K562 (cell line): ENCODE measurements at regions not wholly inside any gene's neighbourhood (a gene's known extent, or its start where the extent isn't known, plus 50 kb on each side); places are given as distances from the start of the nearest gene placed in this dataset.

ENCODE experiments used
- BCL6 ChIP-seq: fragments of 250-450 bp; sonication (Bioruptor Pico); IDR thresholded peaks from 2 replicates; pipeline ENCODE4 v1.4.0; 2020
- CBX1 ChIP-seq: sonication (generic); IDR thresholded peaks from 2 replicates; pipeline ENCODE4 v1.6.1; 2016; ENCODE audit warnings: antibody characterized with exemption, low read depth, mild to moderate bottlenecking
- EP300 ChIP-seq: IDR thresholded peaks from 2 replicates; pipeline ENCODE4 v1.6.1; 2012; ENCODE audit warnings: low read length, improper control_type of control experiment
- FOS ChIP-seq: IDR thresholded peaks from 3 replicates; pipeline ENCODE4 v1.6.1; 2011; ENCODE audit not compliant: insufficient read length; ENCODE audit errors: extremely low read depth
- HCFC1 ChIP-seq: IDR thresholded peaks from 2 replicates; pipeline ENCODE4 v1.6.1; 2012; ENCODE audit warnings: low read depth, low read length, improper control_type of control experiment
- KDM2B ChIP-seq: fragments of 250-450 bp; sonication (Bioruptor Pico); IDR thresholded peaks from 2 replicates; pipeline ENCODE4 v1.8.0; 2021; ENCODE audit warnings: mild to moderate bottlenecking, moderate library complexity
- RCOR1 ChIP-seq, 2 experiments: IDR thresholded peaks; 2 replicates each; pipeline ENCODE4 v1.6.1; 2012; ENCODE audit warnings: low read depth in 2 of 2, low read length in 2 of 2, borderline replicate concordance in 1 of 2, improper control_type of control experiment in 1 of 2
- TEAD4 ChIP-seq, 2 experiments: sonication (generic) in 1 of 2; formaldehyde crosslinking in 1 of 2; IDR thresholded peaks; 2 replicates each; pipeline versions ENCODE4 v1.6.1 to v1.8.0; 2012 to 2022; ENCODE audit warnings: borderline replicate concordance in 1 of 2, inconsistent platforms in 1 of 2, low read length in 1 of 2, mild to moderate bottlenecking in 1 of 2, missing genetic modification reagents in 1 of 2
- USF1 ChIP-seq: sonication (generic); formaldehyde crosslinking; IDR thresholded peaks from 2 replicates; pipeline ENCODE4 v1.9.0; 2022; ENCODE audit warnings: mild to moderate bottlenecking, missing genetic modification reagents
- TF ChIP-seq, protein P1 (sequence below), 3 experiments: IDR thresholded peaks in 2 of 3; conservative IDR thresholded peaks in 1 of 3; 2 replicates each; pipeline ENCODE4 v1.5.1; 2011 to 2012; ENCODE audit warnings: low read length in 3 of 3, mild to moderate bottlenecking in 3 of 3, control low read depth in 2 of 3, improper control_type of control experiment in 1 of 3, inconsistent platforms in 1 of 3, low read depth in 1 of 3, mixed read lengths in 1 of 3, moderate library complexity in 1 of 3; ENCODE audit not compliant: insufficient read depth in 2 of 3

DNA sequence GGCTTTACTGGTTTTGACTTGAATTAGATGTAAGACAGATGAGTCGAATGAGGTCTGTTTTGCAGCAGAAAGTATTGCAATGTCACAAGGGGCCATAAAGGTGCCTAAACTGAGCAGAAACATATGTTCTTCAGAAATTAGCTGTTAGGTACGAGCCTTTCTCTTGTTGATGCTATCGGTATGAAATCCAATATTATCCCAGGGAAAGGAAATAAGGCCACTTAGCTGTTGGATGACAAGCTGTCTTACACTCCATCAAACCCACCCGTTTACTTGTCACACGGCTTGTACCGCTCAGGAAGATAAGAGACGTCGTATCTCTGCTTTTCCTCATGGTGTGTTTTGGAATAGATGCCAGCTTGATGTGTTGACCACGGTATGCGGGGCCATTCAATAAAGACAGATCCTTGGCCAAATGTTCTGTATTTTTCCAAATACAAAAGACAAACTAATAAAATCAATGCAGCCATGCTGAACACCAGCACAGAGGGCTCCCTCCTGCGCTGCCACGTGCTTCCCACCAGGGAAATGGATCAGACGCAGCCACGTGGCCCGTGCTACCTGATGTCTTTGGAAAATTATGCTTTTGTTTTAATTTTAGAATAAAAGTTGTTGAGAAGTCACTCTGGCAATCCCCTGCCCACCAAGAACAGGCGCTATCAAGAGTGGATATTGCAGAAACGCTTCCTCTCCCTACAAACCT, 255.9 kb upstream of the SULF2 start:
- no peak for TF ChIP-seq USF1 (CRISPR knock-in tag)
- no peak for TF ChIP-seq FOS
- TF ChIP-seq CBX1 = no peak
- TF ChIP-seq KDM2B = no peak
- no peak for TF ChIP-seq EP300
- no peak for TF ChIP-seq RCOR1 (IDR thresholded peaks at IDR 0.05; ENCODE audit: borderline replicate concordance in 1 of 2, low read depth in 2 of 2, low read length in 2 of 2)
- TF ChIP-seq TEAD4 (IDR thresholded peaks at IDR 0.05; ENCODE audit: low read length) = no peak
- TF ChIP-seq TEAD4 (CRISPR knock-in tag; IDR thresholded peaks at IDR 0.05; ENCODE audit: borderline replicate concordance) = no peak
- TF ChIP-seq HCFC1 = no peak
- TF ChIP-seq, protein P1, sequence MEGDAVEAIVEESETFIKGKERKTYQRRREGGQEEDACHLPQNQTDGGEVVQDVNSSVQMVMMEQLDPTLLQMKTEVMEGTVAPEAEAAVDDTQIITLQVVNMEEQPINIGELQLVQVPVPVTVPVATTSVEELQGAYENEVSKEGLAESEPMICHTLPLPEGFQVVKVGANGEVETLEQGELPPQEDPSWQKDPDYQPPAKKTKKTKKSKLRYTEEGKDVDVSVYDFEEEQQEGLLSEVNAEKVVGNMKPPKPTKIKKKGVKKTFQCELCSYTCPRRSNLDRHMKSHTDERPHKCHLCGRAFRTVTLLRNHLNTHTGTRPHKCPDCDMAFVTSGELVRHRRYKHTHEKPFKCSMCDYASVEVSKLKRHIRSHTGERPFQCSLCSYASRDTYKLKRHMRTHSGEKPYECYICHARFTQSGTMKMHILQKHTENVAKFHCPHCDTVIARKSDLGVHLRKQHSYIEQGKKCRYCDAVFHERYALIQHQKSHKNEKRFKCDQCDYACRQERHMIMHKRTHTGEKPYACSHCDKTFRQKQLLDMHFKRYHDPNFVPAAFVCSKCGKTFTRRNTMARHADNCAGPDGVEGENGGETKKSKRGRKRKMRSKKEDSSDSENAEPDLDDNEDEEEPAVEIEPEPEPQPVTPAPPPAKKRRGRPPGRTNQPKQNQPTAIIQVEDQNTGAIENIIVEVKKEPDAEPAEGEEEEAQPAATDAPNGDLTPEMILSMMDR (IDR thresholded peaks at IDR 0.05 in 2 of 3, conservative IDR thresholded peaks at IDR 0.05 in 1 of 3; ENCODE audit: insufficient read depth in 2 of 3, low read depth in 1 of 3, low read length in 3 of 3) = no peak
- TF ChIP-seq BCL6 (CRISPR knock-in tag) = no peak
